ENCODE measurements at regions not wholly inside any gene's neighbourhood (a gene's known extent, or its start where the extent isn't known, plus 50 kb on each side); places are given as distances from the start of the nearest gene placed in this dataset.

DNA sequence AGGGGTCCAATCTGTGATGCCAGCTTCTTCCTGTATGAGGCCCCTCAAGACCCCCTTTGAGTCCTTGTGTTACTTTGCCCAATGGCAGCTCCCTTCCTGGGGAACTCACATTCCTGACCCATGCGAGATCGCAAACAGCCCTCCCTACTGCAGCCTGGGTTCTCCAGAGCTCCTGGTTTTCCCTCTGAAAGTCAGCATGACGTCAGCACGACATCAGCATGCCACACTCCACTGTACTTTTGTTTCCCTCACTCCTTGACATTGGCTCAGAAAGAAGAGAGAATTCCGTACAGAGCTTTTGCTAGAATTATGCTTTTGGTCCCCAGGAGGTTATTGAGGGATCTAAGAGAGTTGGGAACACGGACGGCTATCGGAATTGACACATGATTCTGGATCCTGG is 168.1 kb upstream of the PIRT start:
- no peak for TF ChIP-seq CTCF (conservative IDR thresholded peaks at IDR 0.05; ENCODE audit: low read length)
- TF ChIP-seq EZH2phosphoT487 (IDR thresholded peaks at IDR 0.05; ENCODE audit: borderline replicate concordance, low read depth, low read length): no peak
- ChIA-PET POLR2A (interaction anchor here (0.6 kb wide), 1 partner anchor 33 kb away, joined by 3 read pairs; no protein-coding TSS in a partner anchor), CTCF (ENCODE audit: unreplicated experiment) (no interaction called here)
- H3K36me3 ChIP-seq (ENCODE audit: insufficient read depth, low read length): no peaks in the 10 kb centered on the region
- H2AFZ ChIP-seq (ENCODE audit: low read length): no peak overlapping the region
- H3K9me2 ChIP-seq (ENCODE audit: insufficient read depth, low read length): no peaks in the 10 kb centered on the region
- no peaks in the 10 kb centered on the region for H3K9me3 ChIP-seq (ENCODE audit: low read length)
- BruUV-seq (replicated peaks): no TSS peak
- intact Hi-C loops (cut with micrococcal nuclease; ENCODE audit: unreplicated experiment): no loop called here
- no peak overlapping the region for H3K4me3 ChIP-seq (ENCODE audit: low read depth, low read length, poor library complexity, severe bottlenecking)
- H3K27ac ChIP-seq (ENCODE audit: low read depth, low read length, poor library complexity, severe bottlenecking): no peak overlapping the region
- no peaks in the 10 kb centered on the region for H4K20me1 ChIP-seq (ENCODE audit: insufficient read depth, low read length)
- H3K4me1 ChIP-seq (ENCODE audit: insufficient read depth, low read length, poor library complexity, severe bottlenecking): no peaks in the 10 kb centered on the region
- DNase-seq (ENCODE audit: low spot score): no peak
- no peak overlapping the region for H3K4me2 ChIP-seq (ENCODE audit: low read length)
- no peaks in the 10 kb centered on the region for H3K79me2 ChIP-seq (ENCODE audit: insufficient read depth, low read depth, low read length)

DNA sequence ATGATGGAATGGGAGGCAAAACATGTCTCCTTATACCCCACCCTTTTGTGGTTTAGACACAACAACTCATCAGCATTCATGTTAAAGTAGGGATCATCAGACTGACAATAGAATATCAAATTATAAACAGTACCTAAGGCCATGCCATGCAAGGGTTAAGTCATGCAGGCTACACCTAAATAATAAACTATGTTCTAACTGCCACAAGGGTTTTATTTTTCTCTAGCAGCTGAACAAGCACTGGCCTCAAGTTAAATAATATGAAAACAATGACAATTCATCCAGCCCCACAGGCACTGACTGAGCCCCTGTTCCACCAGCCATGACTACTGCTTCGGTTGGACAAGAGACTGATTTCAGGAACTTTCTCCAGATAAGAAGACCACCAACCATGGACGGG is 164.5 kb upstream of the PIRT start:
- DNase-seq (ENCODE audit: low spot score): no peak
- TF ChIP-seq EZH2phosphoT487 (IDR thresholded peaks at IDR 0.05; ENCODE audit: borderline replicate concordance, low read depth, low read length) (no peak), CTCF (conservative IDR thresholded peaks at IDR 0.05; ENCODE audit: low read length) (no peak)
- CTCF ChIA-PET (ENCODE audit: unreplicated experiment): no interaction called here

DNA sequence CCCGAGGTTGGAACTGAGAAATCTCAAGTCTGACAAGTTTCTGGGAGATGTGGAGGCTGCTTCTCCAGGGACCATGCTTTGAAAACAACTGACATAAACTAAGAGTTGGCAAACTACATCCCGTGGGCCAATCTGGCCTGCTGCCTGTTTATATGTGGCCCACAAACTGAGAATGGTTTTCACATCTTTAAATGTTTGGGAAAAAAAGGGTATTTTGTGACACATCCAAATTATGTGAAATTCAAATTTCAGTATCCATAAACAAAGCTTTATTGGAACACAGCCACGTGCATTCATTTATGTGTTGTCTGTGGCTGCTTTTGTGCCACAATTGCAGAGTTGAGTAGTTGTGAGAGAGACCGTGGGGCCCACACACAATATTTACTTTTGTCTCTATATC is 163.8 kb upstream of the PIRT start:
- H3K4me3 ChIP-seq (ENCODE audit: low read depth, low read length, poor library complexity, severe bottlenecking): no peak overlapping the region
- no peaks in the 10 kb centered on the region for H3K9me2 ChIP-seq (ENCODE audit: insufficient read depth, low read length)
- intact Hi-C loops (cut with micrococcal nuclease; ENCODE audit: unreplicated experiment): no loop called here
- no peak overlapping the region for H3K27ac ChIP-seq (ENCODE audit: low read depth, low read length, poor library complexity, severe bottlenecking)
- no peaks in the 10 kb centered on the region for H3K79me2 ChIP-seq (ENCODE audit: insufficient read depth, low read depth, low read length)
- H2AFZ ChIP-seq (ENCODE audit: low read length): no peak overlapping the region
- no peak overlapping the region for H3K4me2 ChIP-seq (ENCODE audit: low read length)
- ChIA-PET POLR2A (no interaction called here), CTCF (ENCODE audit: unreplicated experiment) (no interaction called here)
- BruUV-seq (replicated peaks): no TSS peak
- no peaks in the 10 kb centered on the region for H3K4me1 ChIP-seq (ENCODE audit: insufficient read depth, low read length, poor library complexity, severe bottlenecking)
- TF ChIP-seq CTCF (conservative IDR thresholded peaks at IDR 0.05; ENCODE audit: low read length) (no peak), EZH2phosphoT487 (IDR thresholded peaks at IDR 0.05; ENCODE audit: borderline replicate concordance, low read depth, low read length) (no peak)
- no peaks in the 10 kb centered on the region for H3K36me3 ChIP-seq (ENCODE audit: insufficient read depth, low read length)
- DNase-seq (ENCODE audit: low spot score): no peak
- no peaks in the 10 kb centered on the region for H4K20me1 ChIP-seq (ENCODE audit: insufficient read depth, low read length)
- no peaks in the 10 kb centered on the region for H3K9me3 ChIP-seq (ENCODE audit: low read length)

More for the DNA sequence above, 164.5 kb upstream of the PIRT start:
- Histone ChIP-seq H3K36me3 (ENCODE audit: insufficient read depth, low read length) (no peaks in the 10 kb centered on the region), H2AFZ (ENCODE audit: low read length) (no peak overlapping the region), H3K4me3 (ENCODE audit: low read depth, low read length, poor library complexity, severe bottlenecking) (no peak overlapping the region), H3K9me3 (ENCODE audit: low read length) (no peaks in the 10 kb centered on the region), H3K79me2 (ENCODE audit: insufficient read depth, low read depth, low read length) (no peaks in the 10 kb centered on the region), H3K4me1 (ENCODE audit: insufficient read depth, low read length, poor library complexity, severe bottlenecking) (no peaks in the 10 kb centered on the region), H3K4me2 (ENCODE audit: low read length) (no peak overlapping the region), H3K27ac (ENCODE audit: low read depth, low read length, poor library complexity, severe bottlenecking) (no peak overlapping the region), H3K9me2 (ENCODE audit: insufficient read depth, low read length) (no peaks in the 10 kb centered on the region), H4K20me1 (ENCODE audit: insufficient read depth, low read length) (no peaks in the 10 kb centered on the region)
- no TSS peak for BruUV-seq (replicated peaks)
- POLR2A ChIA-PET: no interaction called here
- intact Hi-C loops (cut with micrococcal nuclease; ENCODE audit: unreplicated experiment): no loop called here
